HFFc6 (cell line): ENCODE measurements at regions not wholly inside any gene's neighbourhood (a gene's known extent, or its start where the extent isn't known, plus 50 kb on each side); places are given as distances from the start of the nearest gene placed in this dataset.
A peak's percentile ranks its signal among the peaks of the same experiment; 100 is the strongest.

ENCODE experiments used
- DNase-seq: peaks from one replicate; pipeline ENCODE4 v3.0.0-alpha.2; 2018
- H3K27ac Mint-ChIP-seq: 2 replicates; pipeline ENCODE4 v1.8.0; 2020; ENCODE audit warnings: mild to moderate bottlenecking, mixed read lengths
- H3K27me3 Mint-ChIP-seq: 2 replicates; pipeline ENCODE4 v1.8.0; 2021; ENCODE audit warnings: mild to moderate bottlenecking, moderate library complexity, mixed read lengths; ENCODE audit not compliant: insufficient read depth
- H3K36me3 Mint-ChIP-seq: 2 replicates; pipeline ENCODE4 v1.8.0; 2021; ENCODE audit warnings: low read depth, mixed read lengths
- H3K4me1 Mint-ChIP-seq: 2 replicates; pipeline ENCODE4 v1.8.0; 2020; ENCODE audit warnings: low read depth, mixed read lengths
- H3K4me3 Mint-ChIP-seq: 2 replicates; pipeline ENCODE4 v1.8.0; 2020; ENCODE audit warnings: mild to moderate bottlenecking, moderate library complexity, mixed read lengths
- H3K9me3 Mint-ChIP-seq: 2 replicates; pipeline ENCODE4 v1.8.0; 2020; ENCODE audit warnings: mild to moderate bottlenecking, mixed read lengths
- TF ChIP-seq, protein P1 (sequence below): fragments of 200-600 bp; sonication (generic); IDR thresholded peaks from 2 replicates; pipeline ENCODE4 v1.5.0; 2021; ENCODE audit warnings: antibody characterized with exemption, mild to moderate bottlenecking

DNA sequence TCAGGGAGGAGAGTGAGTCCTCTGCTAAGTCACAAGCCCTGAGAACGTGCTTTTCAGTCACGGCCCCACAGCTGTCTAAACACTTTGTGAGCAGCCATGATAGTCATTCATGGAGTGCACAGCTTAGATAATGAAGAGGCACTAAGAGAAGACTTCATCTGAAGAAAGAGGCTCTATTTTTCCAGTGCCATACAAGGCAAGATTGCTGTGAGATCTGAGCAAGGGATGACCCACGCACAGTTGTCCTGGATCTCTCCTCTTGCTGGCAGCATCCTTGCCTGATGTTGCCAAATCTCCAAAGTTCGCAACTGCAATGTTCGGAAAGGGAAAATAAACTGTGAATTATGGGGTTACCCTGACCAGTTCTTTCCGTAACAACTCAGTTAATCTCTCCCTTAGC, 418.7 kb downstream of the MEIS1 start:
- Mint-ChIP-seq H3K36me3 (peaks cover 13% of the 10 kb centered on the region), H3K4me3 (no peak overlapping the region), H3K27me3 (peaks cover 2% of the 10 kb centered on the region; the same call in 1 of the 2 replicates), H3K9me3 (no peaks in the 10 kb centered on the region), H3K27ac (no peak overlapping the region), H3K4me1 (peaks cover 43% of the 10 kb centered on the region)
- TF ChIP-seq, protein P1, sequence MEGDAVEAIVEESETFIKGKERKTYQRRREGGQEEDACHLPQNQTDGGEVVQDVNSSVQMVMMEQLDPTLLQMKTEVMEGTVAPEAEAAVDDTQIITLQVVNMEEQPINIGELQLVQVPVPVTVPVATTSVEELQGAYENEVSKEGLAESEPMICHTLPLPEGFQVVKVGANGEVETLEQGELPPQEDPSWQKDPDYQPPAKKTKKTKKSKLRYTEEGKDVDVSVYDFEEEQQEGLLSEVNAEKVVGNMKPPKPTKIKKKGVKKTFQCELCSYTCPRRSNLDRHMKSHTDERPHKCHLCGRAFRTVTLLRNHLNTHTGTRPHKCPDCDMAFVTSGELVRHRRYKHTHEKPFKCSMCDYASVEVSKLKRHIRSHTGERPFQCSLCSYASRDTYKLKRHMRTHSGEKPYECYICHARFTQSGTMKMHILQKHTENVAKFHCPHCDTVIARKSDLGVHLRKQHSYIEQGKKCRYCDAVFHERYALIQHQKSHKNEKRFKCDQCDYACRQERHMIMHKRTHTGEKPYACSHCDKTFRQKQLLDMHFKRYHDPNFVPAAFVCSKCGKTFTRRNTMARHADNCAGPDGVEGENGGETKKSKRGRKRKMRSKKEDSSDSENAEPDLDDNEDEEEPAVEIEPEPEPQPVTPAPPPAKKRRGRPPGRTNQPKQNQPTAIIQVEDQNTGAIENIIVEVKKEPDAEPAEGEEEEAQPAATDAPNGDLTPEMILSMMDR: no peak
- no peak for DNase-seq

DNA sequence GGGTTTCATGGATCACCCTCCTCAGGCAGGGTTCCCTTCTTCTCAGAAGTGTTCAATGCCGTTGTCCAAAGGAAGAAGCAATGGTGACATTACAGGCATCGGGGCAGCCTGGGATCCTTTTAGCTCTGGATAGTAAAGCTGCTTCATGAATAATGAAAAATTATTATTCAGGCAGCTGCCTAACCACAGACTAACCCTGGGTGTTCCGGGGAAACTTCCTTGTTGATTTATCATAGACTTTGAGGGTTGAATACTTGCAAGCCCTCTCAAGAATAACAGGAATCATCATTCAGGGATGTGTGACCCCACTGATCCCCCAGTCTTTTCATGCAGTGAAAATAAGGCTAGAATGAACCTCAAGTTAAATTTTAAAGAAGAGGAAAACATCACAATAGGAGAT, 419.4 kb downstream of the MEIS1 start:
- H3K9me3 Mint-ChIP-seq: no peaks in the 10 kb centered on the region
- peaks cover 13% of the 10 kb centered on the region for H3K36me3 Mint-ChIP-seq
- peaks cover 51% of the 10 kb centered on the region for H3K4me1 Mint-ChIP-seq
- H3K27ac Mint-ChIP-seq: peak overlapping the region; percentile 0; the same call in 1 of the 2 replicates
- DNase-seq: no peak
- TF ChIP-seq, protein P1: no peak
- peaks cover 2% of the 10 kb centered on the region; the same call in 1 of the 2 replicates for H3K27me3 Mint-ChIP-seq
- H3K4me3 Mint-ChIP-seq: no peak overlapping the region

DNA sequence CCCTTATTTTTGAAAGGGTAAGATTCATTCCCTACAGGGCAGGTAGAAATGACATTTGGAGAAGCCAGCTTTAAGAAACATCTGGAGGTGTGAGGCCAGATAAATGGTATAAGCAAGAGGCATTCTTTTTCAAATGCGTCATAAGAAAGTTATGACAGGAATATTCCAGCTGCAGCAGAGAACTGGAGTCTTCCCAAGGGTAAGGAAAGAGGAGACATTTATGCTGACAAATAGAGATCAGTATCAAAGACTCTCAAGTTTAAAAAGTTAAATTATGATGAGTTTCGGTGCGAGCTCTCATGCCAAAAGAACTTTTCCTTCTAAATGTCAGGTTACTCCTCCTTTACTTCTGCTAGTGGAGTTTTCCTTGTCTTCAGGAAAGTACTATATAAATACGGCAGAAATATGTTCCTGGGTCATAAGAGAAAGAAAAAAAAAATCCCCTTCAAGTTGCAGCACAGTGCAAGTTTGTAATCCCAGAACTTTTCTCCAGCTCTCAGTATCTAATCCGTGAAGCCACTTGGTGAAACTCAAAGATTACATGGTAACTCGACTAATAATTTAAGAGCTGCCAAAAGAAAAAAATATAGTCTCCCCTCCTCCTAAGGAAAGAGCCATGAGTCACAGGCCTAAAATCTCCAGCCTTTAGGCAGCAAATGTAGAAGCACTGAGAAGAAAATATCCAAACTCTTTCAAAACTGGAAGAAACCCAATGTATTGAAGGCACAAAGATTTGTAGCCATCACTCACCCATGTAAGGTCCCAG, 428.1 kb downstream of the MEIS1 start:
- peak overlapping the region; percentile 78 for H3K4me3 Mint-ChIP-seq
- TF ChIP-seq, protein P1: no peak
- no peaks in the 10 kb centered on the region for H3K9me3 Mint-ChIP-seq
- peak overlapping the region; percentile 88 for H3K27ac Mint-ChIP-seq
- H3K4me1 Mint-ChIP-seq: peaks cover 91% of the 10 kb centered on the region
- peaks cover under 1% of the 10 kb centered on the region; the same call in 1 of the 2 replicates for H3K36me3 Mint-ChIP-seq
- H3K27me3 Mint-ChIP-seq: peaks cover 3% of the 10 kb centered on the region; the same call in 1 of the 2 replicates
- peak; percentile 73 for DNase-seq

DNA sequence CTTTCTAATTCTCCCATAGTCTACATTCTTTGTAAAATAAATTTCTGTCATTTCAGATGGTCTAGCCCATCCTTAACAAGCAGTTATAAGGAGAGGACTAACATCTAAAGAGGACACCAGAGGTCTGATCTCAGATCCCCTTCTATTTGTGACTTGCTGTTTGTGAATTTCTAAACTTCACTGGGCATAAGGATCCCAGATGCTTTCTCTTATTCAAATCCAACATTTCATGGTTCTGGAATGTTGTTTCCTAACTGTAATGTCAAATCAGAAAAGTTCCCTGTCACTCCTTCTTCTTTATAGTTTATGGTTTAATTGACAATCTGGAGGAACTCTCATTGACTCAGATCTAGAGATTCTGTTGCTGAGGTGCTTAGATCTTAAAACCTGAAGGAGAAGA, 430.2 kb downstream of the MEIS1 start:
- Mint-ChIP-seq H3K9me3 (no peaks in the 10 kb centered on the region), H3K27me3 (peaks cover 1% of the 10 kb centered on the region), H3K4me3 (no peak overlapping the region), H3K4me1 (peaks cover 93% of the 10 kb centered on the region), H3K36me3 (no peaks in the 10 kb centered on the region; the same call in 1 of the 2 replicates), H3K27ac (peak overlapping the region; percentile 88)
- TF ChIP-seq, protein P1: no peak
- no peak for DNase-seq

DNA sequence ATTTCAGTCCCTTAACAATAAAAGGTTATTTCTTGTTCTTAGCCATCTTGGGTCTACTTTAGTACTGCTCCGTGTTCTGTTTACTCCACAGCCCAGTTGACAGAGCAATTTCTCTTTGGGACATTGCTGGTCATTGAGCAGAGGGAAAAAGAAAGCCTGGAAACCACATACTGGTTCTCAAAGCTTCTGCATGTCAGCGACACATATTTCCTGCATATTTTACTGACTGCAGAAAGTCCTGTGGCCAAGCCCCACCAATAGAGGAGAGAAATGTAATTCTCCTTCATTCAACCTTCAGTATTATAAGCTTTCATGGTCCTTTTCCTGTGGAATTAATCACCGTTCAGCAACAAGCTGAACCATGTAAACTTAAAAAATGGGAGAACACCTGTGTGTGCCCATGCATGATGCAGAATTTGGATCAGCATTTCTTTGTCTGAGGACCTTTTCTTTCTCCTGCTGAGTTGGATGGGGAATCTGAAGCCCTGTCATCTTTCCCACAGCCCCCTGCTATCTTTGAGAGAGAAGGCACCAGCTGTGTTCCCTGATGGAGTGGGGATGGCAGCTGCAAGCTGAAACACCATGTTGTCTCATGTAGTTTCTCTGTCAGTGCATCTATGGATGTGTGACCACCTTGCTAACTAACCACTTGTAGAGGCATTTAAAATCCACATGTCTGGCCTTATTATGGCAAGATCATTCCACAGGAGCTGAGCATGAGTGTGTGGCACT, 431.6 kb downstream of the MEIS1 start:
- Mint-ChIP-seq H3K27me3 (no peaks in the 10 kb centered on the region; the same call in 1 of the 2 replicates), H3K27ac (peak overlapping the region; percentile 83), H3K36me3 (peaks cover 4% of the 10 kb centered on the region; the same call in 1 of the 2 replicates), H3K4me1 (peaks cover 100% of the 10 kb centered on the region), H3K4me3 (peak overlapping the region; percentile 12), H3K9me3 (no peaks in the 10 kb centered on the region)
- TF ChIP-seq, protein P1: no peak
- DNase-seq: no peak
